ENCODE measurements at regions not wholly inside any gene's neighbourhood (a gene's known extent, or its start where the extent isn't known, plus 50 kb on each side); places are given as distances from the start of the nearest gene placed in this dataset.

GRCh38 chr2:2912731-2913130 lies 464.9 kb downstream of the EIPR1 start:
- ATAC-seq (ENCODE audit: low read depth) (no peak), DNase-seq (no peak)
- Histone ChIP-seq H2AFZ (ENCODE audit: insufficient read depth, low read depth, low read length, poor library complexity, severe bottlenecking) (no peak overlapping the region), H3K36me3 (replicated peaks in 1 of 2; ENCODE audit: control extremely low read depth in 1 of 2, control insufficient read depth in 1 of 2, extremely low read depth in 1 of 2, insufficient read depth in 2 of 2, low read length in 1 of 2) (no peaks in the 10 kb centered on the region), H3K4me3 (ENCODE audit: control extremely low read depth in 1 of 5, extremely low read depth in 1 of 5, insufficient read depth in 1 of 5, low read depth in 2 of 5, low read length in 4 of 5) (no peak overlapping the region), H3K9ac (ENCODE audit: low read length) (no peak overlapping the region), H3K27ac (ENCODE audit: low read length in 2 of 2) (no peak overlapping the region), H3K79me2 (ENCODE audit: control insufficient read depth, insufficient read depth, low read length) (no peaks in the 10 kb centered on the region), H3K4me2 (replicated peaks; ENCODE audit: low read depth, low read length, poor library complexity, severe bottlenecking) (no peak overlapping the region), H4K20me1 (ENCODE audit: control insufficient read depth, insufficient read depth, low read length, poor library complexity, severe bottlenecking) (no peaks in the 10 kb centered on the region), H3K4me1 (ENCODE audit: control insufficient read depth in 2 of 2, insufficient read depth in 2 of 2, low read length in 2 of 2) (no peaks in the 10 kb centered on the region), H3K9me3 (ENCODE audit: control extremely low read depth in 1 of 3, control insufficient read depth in 2 of 3, insufficient read depth in 1 of 3, low read length in 2 of 3) (peaks cover 0 to 4% (median 3%) of the 10 kb centered on the region in 3 donors), H3K27me3 (replicated peaks in 1 of 4; ENCODE audit: control extremely low read depth in 1 of 4, control insufficient read depth in 3 of 4, insufficient read depth in 4 of 4, low read length in 3 of 4) (no peaks in the 10 kb centered on the region)
- Mint-ChIP-seq H3K27ac (no peak overlapping the region), H3K4me1 (no peaks in the 10 kb centered on the region), H3K4me3 (no peak overlapping the region), H3K27me3 (peaks cover 2% of the 10 kb centered on the region), H3K9me3 (ENCODE audit: insufficient read depth) (no peaks in the 10 kb centered on the region)
- CTCF ChIA-PET: no interaction called here
- no peak for TF ChIP-seq CTCF (IDR thresholded peaks at IDR 0.05)
- no peak for TF ChIP-seq EZH2 (IDR thresholded peaks at IDR 0.05; ENCODE audit: borderline replicate concordance, insufficient read depth, low read depth, low read length, poor library complexity, severe bottlenecking)
- 87% methylated on average over 10 of the region's 10 CpGs for WGBS (ENCODE audit: insufficient coverage)
- POLR2A ChIA-PET: no interaction called here
- intact Hi-C loops (cut with micrococcal nuclease): no loop called here

- Histone ChIP-seq H3K9me3 (ENCODE audit: control extremely low read depth in 1 of 3, control insufficient read depth in 2 of 3, insufficient read depth in 1 of 3, low read length in 2 of 3) (peaks cover 0 to 4% (median 3%) of the 10 kb centered on the region in 3 donors), H2AFZ (ENCODE audit: insufficient read depth, low read depth, low read length, poor library complexity, severe bottlenecking) (no peak overlapping the region), H3K4me3 (ENCODE audit: control extremely low read depth in 1 of 5, extremely low read depth in 1 of 5, insufficient read depth in 1 of 5, low read depth in 2 of 5, low read length in 4 of 5) (no peak overlapping the region), H3K4me1 (ENCODE audit: control insufficient read depth in 2 of 2, insufficient read depth in 2 of 2, low read length in 2 of 2) (no peaks in the 10 kb centered on the region), H4K20me1 (ENCODE audit: control insufficient read depth, insufficient read depth, low read length, poor library complexity, severe bottlenecking) (no peaks in the 10 kb centered on the region), H3K27ac (ENCODE audit: low read length in 2 of 2) (no peak overlapping the region), H3K4me2 (replicated peaks; ENCODE audit: low read depth, low read length, poor library complexity, severe bottlenecking) (no peak overlapping the region), H3K27me3 (replicated peaks in 1 of 4; ENCODE audit: control extremely low read depth in 1 of 4, control insufficient read depth in 3 of 4, insufficient read depth in 4 of 4, low read length in 3 of 4) (no peaks in the 10 kb centered on the region), H3K79me2 (ENCODE audit: control insufficient read depth, insufficient read depth, low read length) (no peaks in the 10 kb centered on the region), H3K36me3 (replicated peaks in 1 of 2; ENCODE audit: control extremely low read depth in 1 of 2, control insufficient read depth in 1 of 2, extremely low read depth in 1 of 2, insufficient read depth in 2 of 2, low read length in 1 of 2) (no peaks in the 10 kb centered on the region), H3K9ac (ENCODE audit: low read length) (no peak overlapping the region)
- H3K9me3 Mint-ChIP-seq (ENCODE audit: insufficient read depth): no peaks in the 10 kb centered on the region
- no peak for ATAC-seq (ENCODE audit: low read depth)
- peaks cover 6% of the 10 kb centered on the region for H3K27me3 Mint-ChIP-seq
- no CpG with 5 or more reads among the region's 3 CpGs for WGBS (ENCODE audit: insufficient coverage)
- H3K27ac Mint-ChIP-seq: no peak overlapping the region
- CTCF ChIA-PET: no interaction called here
- TF ChIP-seq CTCF (IDR thresholded peaks at IDR 0.05): no peak
- TF ChIP-seq EZH2 (IDR thresholded peaks at IDR 0.05; ENCODE audit: borderline replicate concordance, insufficient read depth, low read depth, low read length, poor library complexity, severe bottlenecking): no peak
- POLR2A ChIA-PET: no interaction called here
- intact Hi-C loops (cut with micrococcal nuclease): no loop called here
- DNase-seq: no peak
- no peaks in the 10 kb centered on the region for H3K4me1 Mint-ChIP-seq
- no peak overlapping the region for H3K4me3 Mint-ChIP-seq
Measured at GRCh38 chr2:2912293-2912692, 465.3 kb downstream of the EIPR1 start.
